NT2/D1 (cell line): ENCODE measurements at regions not wholly inside any gene's neighbourhood (a gene's known extent, or its start where the extent isn't known, plus 50 kb on each side); places are given as distances from the start of the nearest gene placed in this dataset.

Source experiments
- SUZ12 ChIP-seq: IDR thresholded peaks from 2 replicates; pipeline ENCODE4 v1.6.1; 2011; ENCODE audit not compliant: insufficient read length, insufficient read depth; ENCODE audit errors: extremely low read depth
- YY1 ChIP-seq: IDR thresholded peaks from 2 replicates; pipeline ENCODE4 v1.6.1; 2011; ENCODE audit not compliant: insufficient read length, insufficient read depth
- ZNF274 ChIP-seq: IDR thresholded peaks from 2 replicates; pipeline ENCODE4 v1.6.1; 2011; ENCODE audit warnings: mild to moderate bottlenecking, low read depth, low read length

- TF ChIP-seq YY1: no peak
- TF ChIP-seq ZNF274: no peak
- no peak for TF ChIP-seq SUZ12
These were observed 167.2 kb downstream of the TTLL2 start for GRCh38 chr6:167492100-167492449.
